Ovary (tissue), 7 donors: ENCODE measurements at regions not wholly inside any gene's neighbourhood (a gene's known extent, or its start where the extent isn't known, plus 50 kb on each side); places are given as distances from the start of the nearest gene placed in this dataset.

Experiments used
- DNase-seq, 5 donors: peaks; one replicate each; pipeline ENCODE4 v3.0.0-alpha.2; 2019 to 2020
- H3K27ac ChIP-seq, 2 donors: fragments of 200-600 bp; one replicate each; pipeline versions ENCODE4 v1.5.1 to v1.8.0; 2019 to 2022
- H3K27me3 ChIP-seq: fragments of 200-600 bp; one replicate; pipeline ENCODE4 v1.8.0; 2022
- H3K36me3 ChIP-seq: fragments of 200-600 bp; sonication (generic); one replicate; pipeline ENCODE4 v1.5.1; 2019
- H3K4me1 ChIP-seq: one replicate; pipeline ENCODE4 v1.8.1; 2013; ENCODE audit warnings: mild to moderate bottlenecking, moderate library complexity; ENCODE audit not compliant: insufficient read depth
- H3K4me3 ChIP-seq: fragments of 200-600 bp; sonication (generic); one replicate; pipeline ENCODE4 v1.5.1; 2017
- H3K9me3 ChIP-seq, 2 donors: fragments of 200-600 bp in 1 of 2; sonication (generic) in 1 of 2; one replicate each; pipeline versions ENCODE4 v1.5.1 to v1.8.1; 2013 to 2019; ENCODE audit warnings: mild to moderate bottlenecking in 1 of 2, moderate library complexity in 1 of 2
- CTCF ChIP-seq, 3 donors: fragments of 450-650 bp in 2 of 3; fragments of 200-600 bp in 1 of 3; IDR thresholded peaks; one replicate each; pipeline versions ENCODE4 v1.5.1 to v1.8.0; 2016 to 2022; ENCODE audit warnings: antibody characterized with exemption in 3 of 3, mild to moderate bottlenecking in 1 of 3
- EP300 ChIP-seq: sonication (generic); formaldehyde crosslinking; IDR thresholded peaks from one replicate; pipeline ENCODE4 v1.6.1; 2017; ENCODE audit warnings: antibody characterized with exemption
- POLR2A ChIP-seq: fragments of 450-650 bp; IDR thresholded peaks from one replicate; pipeline ENCODE4 v1.6.1; 2017; ENCODE audit warnings: antibody characterized with exemption, mild to moderate bottlenecking, moderate library complexity
- WGBS, 3 donors: extraction: QIAGEN DNeasy Blood & Tissue Kit in 1 of 3; methylation state at CpG; one replicate each; pipeline versions ENCODE4 v1.1.5 to v1.1.7; 2013 to 2017; 5-methylcytosine and 5-hydroxymethylcytosine counted together
- intact Hi-C, 4 donors: fragments of 100-400 bp; cut with DNase I; formaldehyde crosslinking; loops; one replicate each; pipeline versions ENCODE4 v1.11.0 to v1.15.1; 2022 to 2023
- donor health status: DM: no; HTN: no; CAD: no; lungs with moderate emphysema.
- donor health status: DM: no; HTN: no; CAD: no.
- donor health status: Bipolar disorder and iron deficiency.
- donor health status: DM: no; HTN: no; CAD: no.
- donor health status: DM: yes; HTN: yes; CAD: no.

GRCh38 chr5:39561421-39561820 lies 136.6 kb upstream of the DAB2 start:
- Histone ChIP-seq H3K27me3 (no peaks in the 10 kb centered on the region), H3K4me1 (no peaks in the 10 kb centered on the region), H3K4me3 (no peak overlapping the region), H3K36me3 (no peaks in the 10 kb centered on the region), H3K27ac (no peak overlapping the region), H3K9me3 (no peaks in the 10 kb centered on the region)
- no peak for TF ChIP-seq POLR2A
- TF ChIP-seq CTCF (IDR thresholded peaks at IDR 0.05): no peak
- no peak for TF ChIP-seq EP300
- 36 to 51% (median 47%) methylated on average over 2 of the region's 2 CpGs for WGBS, 3 donors
- DNase-seq: no peak
- intact Hi-C loops: loop anchor here in 2 of 4 donors (10.0 kb wide), 2 partner anchors 337 to 347 kb away; partner anchors contain the start of gene FYB1 (in 1 of the 2)

GRCh38 chr5:39560726-39561125 lies 135.9 kb upstream of the DAB2 start:
- WGBS, 3 donors: 89 to 96% (median 92%) methylated on average over 2 of the region's 2 CpGs
- intact Hi-C loops: loop anchor here in 2 of 4 donors (10.0 kb wide), 2 partner anchors 336 to 346 kb away; partner anchors contain the start of gene FYB1 (in 1 of the 2)

GRCh38 chr5:39559923-39560322 lies 135.1 kb upstream of the DAB2 start:
- Histone ChIP-seq H3K4me3 (no peak overlapping the region), H3K4me1 (no peaks in the 10 kb centered on the region), H3K9me3 (no peaks in the 10 kb centered on the region), H3K36me3 (no peaks in the 10 kb centered on the region), H3K27ac (no peak overlapping the region), H3K27me3 (no peaks in the 10 kb centered on the region)
- WGBS, 3 donors: 91 to 93% (median 91%) methylated on average over 2 of the region's 2 CpGs
- intact Hi-C loops: loop anchor here in 2 of 4 donors (10.0 kb wide), 2 partner anchors 335 to 345 kb away; partner anchors contain the start of gene FYB1 (in 1 of the 2)
- DNase-seq: no peak
- TF ChIP-seq CTCF (IDR thresholded peaks at IDR 0.05) (no peak), EP300 (no peak), POLR2A (no peak)

More at GRCh38 chr5:39560726-39561125, 135.9 kb upstream of the DAB2 start:
- Histone ChIP-seq H3K27ac (no peak overlapping the region), H3K9me3 (no peaks in the 10 kb centered on the region), H3K4me3 (no peak overlapping the region), H3K36me3 (no peaks in the 10 kb centered on the region), H3K27me3 (no peaks in the 10 kb centered on the region), H3K4me1 (no peaks in the 10 kb centered on the region)
- no peak for DNase-seq
- TF ChIP-seq EP300: no peak
- TF ChIP-seq POLR2A: no peak
- no peak for TF ChIP-seq CTCF (IDR thresholded peaks at IDR 0.05)

- 61 to 70% (median 67%) methylated on average over 3 of the region's 3 CpGs for WGBS, 3 donors
- H3K27ac ChIP-seq: no peak overlapping the region
- no peaks in the 10 kb centered on the region for H3K27me3 ChIP-seq
- no peaks in the 10 kb centered on the region for H3K4me1 ChIP-seq
- no peak overlapping the region for H3K4me3 ChIP-seq
- no peaks in the 10 kb centered on the region for H3K36me3 ChIP-seq
- H3K9me3 ChIP-seq: no peaks in the 10 kb centered on the region
- no peak for DNase-seq
- TF ChIP-seq EP300: no peak
- TF ChIP-seq CTCF (IDR thresholded peaks at IDR 0.05): no peak
- TF ChIP-seq POLR2A: no peak
- intact Hi-C loops: no loop called here
Observed at GRCh38 chr5:39558541-39558940, 133.8 kb upstream of the DAB2 start.
